CD4-positive, alpha-beta T cell treated with Interferon alpha-2 for 1 hour (primary cell): ENCODE measurements at regions not wholly inside any gene's neighbourhood (a gene's known extent, or its start where the extent isn't known, plus 50 kb on each side); places are given as distances from the start of the nearest gene placed in this dataset.

Experiments used
- DNase-seq, 2 donors: peaks; one replicate each; pipeline ENCODE4 v3.0.0-alpha.2; 2020 to 2022

DNA sequence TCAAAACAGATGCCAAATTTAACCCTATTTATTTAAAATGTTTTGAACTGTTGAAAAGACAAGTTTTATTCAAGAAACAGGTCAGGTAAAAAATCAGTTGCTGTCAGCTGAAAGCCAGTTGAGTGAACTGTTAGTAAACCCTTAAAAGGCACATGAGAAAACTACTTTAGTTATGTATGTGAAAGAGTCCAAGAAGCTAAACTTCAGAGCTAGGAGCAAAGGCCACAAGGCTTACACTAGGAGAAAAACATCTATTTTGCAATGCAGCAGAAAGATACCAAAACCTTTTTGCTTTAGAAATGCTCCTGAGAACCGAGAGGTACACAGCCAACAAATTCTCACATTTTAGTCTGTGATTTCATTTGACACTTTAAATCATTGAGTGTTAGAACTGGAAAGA lies 375.2 kb downstream of the FSCB start:
- DNase-seq = no peak

DNA sequence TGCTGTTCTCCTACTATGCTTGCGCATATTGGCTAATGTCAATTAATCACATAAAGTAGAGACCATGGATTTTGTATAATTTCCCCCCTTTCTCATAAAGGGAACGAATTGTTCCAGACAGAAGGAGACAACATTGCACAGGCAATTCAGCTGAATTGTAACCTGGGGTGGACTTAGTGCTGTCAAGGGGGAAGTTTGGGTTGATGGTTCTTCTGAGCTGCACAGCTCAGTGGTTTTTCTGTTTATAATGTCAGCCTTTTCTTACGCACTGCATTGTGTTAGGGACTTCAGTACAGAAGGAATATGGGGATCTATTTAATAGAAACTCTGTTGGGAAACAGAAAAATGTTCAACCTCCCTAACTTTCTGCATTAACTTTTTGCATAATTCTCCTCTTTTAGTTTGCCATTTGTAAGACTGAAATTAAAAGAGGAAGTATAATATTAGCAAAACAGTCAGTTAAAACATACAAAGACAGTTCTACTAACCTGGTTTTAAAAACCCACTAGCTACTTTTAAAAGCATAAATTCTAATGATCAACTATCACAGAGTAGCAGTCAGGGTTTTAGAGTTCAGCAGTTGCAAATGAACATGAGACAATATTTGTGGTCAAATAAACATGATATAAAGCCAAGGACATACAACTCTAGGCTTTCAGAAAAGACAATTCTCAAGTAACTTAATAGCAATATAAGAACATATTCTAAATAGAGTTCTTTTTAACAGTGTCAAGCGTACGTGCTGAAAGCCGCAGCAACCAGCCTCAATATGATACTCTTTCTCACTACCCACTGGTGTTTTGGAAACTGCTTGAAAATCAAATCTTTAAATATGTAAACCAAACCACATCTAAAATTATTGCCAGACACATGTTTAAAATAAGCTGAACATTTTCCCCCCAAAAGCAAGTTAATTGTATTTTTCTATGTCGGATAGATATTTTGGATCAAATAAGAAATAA lies 393.0 kb downstream of the FSCB start:
- DNase-seq = no peak

DNA sequence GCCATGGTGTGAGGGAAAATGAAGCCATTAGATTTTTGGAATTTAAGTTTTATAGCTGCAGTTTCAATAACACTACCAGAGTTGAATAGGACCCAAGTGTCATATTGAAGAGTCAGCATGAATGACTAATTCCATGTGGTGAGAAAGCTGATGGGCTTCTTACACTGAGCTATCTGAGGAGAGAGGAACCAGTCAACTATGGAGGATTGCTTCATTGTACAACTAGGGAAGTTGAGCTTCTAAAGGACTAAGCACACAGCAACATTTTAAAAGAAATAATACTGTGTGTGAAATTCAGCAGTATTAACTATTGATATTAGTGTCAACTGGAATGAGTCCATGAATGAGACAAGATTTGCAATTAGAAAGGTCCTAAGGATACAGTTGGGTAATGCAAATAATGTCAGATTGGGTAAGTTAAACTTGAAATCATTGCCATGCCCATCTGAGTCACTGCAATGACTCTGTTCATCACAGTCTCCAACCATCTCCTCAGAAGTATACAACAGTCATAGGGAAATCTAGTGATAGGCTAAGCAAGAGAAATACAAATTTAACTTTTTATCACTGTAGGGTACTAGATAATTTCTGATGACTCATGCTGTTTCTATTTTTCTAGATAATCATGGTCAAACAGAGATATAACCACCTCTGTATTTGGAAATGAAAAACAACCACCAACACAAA lies 394.2 kb downstream of the FSCB start:
- DNase-seq = no peak

DNA sequence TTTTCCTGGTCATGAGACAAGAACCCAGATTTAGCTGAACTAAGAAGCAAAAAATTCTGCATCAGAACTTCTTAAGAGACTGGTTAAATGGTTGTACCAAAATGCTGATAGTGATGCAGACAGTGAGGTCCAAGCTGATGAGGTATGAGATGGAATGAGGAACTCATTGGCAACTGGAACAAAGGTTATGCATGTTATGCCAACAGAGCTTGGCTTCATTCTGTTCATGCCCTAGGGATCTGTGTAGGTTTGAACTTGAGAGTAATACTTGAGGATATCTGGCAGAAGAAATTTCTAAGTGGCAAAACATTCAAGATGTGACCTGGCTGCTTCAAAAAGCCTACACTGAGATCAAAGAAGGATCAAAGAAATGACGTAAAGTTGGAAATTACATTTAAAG lies 398.0 kb downstream of the FSCB start:
- DNase-seq = no peak

DNA sequence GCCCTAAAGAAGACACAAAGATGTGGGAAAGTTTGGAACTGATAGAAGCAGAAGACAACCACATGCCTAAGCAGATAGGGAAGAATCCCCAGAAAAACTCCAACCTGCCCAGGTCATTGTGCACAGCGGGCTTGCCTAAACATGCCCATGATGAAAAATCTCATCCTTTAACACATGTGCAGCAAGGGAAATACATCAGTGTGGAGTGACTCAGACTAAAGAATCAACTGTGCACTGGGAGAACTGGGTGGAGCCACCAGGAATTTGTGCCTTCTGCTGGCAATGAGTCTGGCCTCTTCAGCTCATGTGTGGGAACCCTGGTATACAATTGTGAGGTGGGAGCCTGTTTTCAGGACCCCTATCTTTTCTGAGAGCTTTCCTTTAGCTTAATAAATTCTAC lies 398.5 kb downstream of the FSCB start:
- no peak for DNase-seq

DNA sequence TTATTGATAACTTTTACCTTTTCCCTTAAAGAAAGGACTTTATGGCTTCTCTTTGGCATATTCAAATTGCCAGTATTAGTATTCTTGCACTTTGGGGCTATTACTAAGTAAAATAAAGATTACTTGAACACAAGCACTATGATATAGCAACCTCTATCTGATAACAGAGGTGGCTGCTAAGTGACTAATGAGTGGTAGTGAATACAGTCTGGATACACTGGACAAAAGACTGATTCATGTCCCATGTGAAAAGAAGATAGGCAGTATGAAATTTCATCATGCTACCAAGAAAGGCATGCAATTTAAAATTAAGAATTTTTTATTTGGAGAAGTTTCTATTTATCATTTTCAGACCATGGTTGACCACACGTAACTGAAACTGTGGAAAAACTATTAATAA lies 399.9 kb downstream of the FSCB start:
- no peak for DNase-seq

DNA sequence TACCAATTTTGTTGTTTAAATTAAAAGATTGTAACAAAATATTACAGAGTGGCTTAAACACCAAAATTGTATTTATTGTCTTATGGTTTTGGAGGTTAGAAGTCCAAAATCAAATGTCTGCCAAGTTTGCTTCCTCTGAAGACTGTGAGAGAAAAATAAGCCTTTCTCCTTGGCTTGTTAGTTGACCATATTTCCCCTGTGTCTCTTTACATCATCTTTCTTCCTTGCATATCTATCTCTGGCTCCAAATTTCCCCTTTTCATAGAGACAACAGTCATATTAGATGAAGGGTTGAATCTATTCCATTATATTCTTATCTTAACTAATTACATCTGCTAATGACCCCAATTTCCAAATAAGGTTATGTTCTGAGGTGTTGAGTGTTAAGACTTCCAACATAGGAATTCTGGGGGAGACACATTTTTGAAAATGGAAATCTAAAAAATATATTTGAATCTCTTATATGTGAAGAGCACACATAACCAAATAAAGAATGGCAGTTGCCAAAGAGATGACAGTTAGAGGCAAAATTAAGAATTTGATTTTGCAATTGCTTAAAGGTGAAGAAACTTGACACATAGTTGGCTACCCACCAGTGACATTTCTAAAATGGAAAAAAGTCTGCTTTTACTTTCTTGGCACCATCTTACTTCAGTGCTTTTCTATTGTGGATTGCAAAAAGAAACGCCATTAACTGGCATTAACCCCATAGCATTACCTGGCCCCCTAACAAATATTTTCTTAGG lies 407.2 kb downstream of the FSCB start:
- no peak for DNase-seq

DNA sequence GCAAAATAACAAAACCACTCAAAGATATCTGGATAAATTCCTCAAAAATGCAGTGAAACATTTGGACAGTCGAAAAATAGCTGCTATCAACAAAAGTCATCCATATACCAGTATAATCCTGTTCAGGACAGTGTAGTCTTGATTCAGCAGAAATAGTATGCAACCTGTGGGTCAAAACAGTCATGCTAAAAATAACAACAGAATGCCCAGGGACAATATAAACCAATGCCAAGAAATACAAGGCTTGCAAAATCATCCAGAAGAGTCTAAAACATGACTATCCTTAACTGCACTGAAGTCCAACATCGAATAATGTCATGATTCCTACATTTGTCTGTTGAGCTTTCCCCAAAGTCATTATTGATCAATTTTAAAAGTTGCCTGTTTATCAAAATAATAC lies 425.9 kb downstream of the FSCB start:
- no peak for DNase-seq

DNA sequence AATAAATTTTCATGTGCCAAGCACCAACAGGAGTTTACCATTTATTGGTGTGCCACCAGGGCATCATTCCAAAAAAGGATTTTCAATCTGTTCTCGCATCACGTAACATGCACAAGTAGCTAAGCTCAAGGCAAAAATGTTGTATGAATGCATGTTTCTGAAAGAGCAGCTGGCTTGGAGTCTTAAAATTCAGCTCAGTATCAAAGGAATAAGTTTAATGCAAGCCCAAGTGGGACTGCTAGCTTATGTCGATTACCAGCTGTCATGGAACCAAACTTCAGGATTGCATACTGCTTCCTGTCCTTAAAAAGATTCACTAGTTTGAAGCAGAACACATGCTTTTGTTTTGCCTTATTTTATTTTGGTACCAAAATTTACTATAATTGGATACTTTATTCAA lies 437.0 kb downstream of the FSCB start:
- no peak for DNase-seq

DNA sequence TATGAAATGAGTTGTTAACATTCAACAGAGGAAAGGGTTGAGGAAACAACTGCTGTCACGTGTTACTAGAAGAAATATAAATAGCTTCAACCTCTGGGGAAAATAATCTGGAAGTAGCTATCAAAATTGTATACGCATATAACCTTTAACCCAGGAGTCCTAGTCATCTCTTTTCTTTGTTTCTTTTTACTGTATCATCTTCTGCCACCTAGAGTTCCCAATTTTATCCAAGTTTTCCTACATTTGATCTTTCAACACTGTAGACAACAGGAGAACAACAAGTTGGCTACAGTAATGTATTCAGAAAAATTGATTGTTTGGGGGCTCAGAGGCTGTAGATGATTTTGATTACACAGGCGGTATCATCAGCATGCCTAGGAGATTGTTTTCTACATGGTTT lies 453.7 kb downstream of the FSCB start:
- no peak for DNase-seq

DNA sequence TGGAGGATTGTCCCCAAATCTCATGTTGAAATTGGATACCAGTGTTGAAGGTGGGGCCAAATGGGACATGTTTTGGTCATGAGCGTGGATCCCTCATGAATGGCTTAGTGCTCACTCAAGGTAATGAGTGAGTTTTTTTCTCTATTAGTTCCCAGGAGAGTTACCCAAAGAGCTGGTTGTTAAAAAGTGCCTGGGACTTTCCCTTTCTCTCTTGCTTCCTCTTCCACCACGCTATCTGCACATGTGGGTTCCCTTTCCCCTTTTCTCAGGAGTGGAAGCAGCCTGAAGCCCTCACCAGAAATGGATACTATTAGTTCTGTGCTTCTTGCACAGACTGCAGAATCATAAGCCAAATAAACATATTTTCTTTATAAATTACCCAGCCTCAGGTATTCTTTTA lies 465.4 kb downstream of the FSCB start:
- no peak for DNase-seq

DNA sequence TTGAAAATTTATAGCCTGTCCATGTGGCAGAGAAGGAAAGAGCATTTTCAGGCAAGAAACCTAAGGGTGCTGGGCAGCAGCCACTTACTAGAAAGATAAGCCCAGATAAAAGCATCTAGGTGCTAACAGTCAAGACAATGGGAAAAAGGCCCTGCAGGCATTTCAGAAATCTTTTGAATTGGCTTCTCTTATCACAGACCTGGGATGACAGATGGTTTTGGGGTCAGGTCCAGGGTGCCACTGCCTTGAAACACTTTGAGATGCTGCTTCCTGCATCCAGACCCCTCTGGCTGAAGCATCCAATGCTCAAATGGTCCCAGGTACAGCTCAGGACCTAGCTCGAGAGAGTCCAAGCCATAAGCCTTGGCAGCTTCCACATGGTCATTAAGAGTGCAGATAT lies 466.5 kb downstream of the FSCB start:
- DNase-seq = no peak

DNA sequence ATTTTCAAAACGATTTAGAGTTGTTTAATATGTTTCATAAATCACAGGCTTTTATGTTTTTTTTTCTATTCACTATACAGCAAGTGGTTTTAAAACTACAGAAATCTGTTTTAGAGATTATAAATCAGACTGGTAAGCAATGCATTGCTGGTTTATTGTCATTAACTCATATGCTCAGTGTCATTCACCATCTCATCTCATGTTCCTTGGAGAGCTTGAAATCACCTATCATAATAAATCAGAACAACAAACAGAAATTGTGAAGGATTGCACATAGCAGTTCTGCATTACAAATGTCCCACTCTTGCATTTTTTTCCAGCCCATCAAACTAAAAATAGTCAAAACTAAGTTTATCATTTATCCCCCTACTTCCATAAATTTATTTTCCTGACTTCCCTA lies 470.8 kb downstream of the FSCB start:
- no peak for DNase-seq

DNA sequence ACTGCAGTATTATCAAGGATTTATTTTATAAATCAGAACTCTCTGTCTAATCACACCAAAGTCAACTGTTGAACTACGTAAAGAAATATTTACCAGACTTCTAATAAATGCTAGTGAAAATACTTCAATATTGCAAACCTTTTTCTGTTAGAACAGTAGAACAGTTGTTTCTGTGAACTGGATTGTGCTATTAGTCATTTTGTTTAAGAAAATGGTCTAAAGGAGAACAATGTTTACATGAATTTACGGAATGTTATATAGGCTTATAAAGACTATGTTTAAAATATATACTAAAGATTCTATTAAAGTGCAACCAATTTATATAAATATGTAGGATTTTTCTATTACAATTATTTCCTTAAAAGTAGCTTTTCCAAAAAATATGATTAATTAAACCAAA lies 471.4 kb downstream of the FSCB start:
- DNase-seq = no peak

DNA sequence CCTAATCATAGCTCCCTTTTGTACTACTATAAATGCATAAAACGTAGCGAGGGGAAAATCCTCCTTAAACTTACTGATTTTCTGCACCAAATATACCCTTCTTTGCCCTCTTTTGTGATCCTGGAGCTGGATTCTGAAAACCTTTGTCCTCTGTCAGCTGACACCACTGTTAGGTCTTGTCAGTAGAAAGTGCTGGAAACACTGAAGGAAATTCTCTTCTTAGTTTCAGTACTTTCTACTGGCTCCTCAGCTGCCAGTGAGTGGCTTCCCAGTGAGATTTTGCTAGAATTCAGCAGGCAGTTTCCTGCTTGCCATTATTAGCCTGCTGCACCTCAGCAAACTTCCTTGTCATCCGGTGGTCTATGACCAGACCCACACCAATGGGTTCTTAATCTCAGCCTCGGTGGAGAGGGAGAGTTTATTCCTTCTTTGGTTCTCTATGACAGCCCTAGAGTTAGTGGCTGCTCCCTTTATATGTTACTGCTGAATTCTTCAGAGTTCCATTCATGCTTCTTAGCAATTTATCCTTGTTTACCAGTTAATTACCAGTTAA lies 476.2 kb downstream of the FSCB start:
- DNase-seq = no peak

DNA sequence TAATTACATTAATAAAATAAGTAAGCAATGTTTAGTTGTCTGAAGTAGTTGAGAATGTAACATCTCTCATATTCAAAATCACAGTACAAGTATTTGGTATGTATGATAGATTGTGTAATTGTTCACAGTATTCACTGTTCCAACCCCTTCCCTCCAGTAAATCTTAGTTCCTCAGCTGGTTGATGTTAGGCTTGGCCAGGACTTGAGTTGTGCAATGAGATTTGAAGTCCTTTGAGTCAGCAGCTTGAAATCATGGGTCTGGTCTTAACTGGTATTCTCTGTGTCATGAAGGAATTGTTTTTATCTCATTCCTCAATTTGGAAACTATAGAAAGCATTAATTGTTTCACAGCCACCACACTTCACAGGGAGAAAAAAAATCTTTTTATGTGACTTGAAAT lies 477.1 kb downstream of the FSCB start:
- no peak for DNase-seq

DNA sequence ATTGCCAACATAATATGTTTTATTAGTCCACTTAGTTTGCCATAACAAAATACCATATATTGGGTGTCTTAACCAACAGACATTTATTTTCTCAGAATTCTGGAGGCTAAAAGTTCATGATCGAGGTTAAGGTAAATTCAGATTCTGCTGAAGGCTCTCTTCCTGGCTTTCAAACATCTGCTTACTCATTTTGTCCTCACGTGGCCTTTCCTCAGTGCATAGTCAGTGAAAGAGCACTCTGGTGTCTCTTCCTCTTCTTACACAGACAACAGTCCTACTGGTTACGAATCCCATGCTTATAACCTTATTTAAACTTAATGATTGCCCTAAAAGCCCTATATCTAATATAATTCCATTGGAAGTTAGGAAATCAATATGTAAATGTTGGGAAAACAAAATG lies 479.7 kb downstream of the FSCB start:
- no peak for DNase-seq

DNA sequence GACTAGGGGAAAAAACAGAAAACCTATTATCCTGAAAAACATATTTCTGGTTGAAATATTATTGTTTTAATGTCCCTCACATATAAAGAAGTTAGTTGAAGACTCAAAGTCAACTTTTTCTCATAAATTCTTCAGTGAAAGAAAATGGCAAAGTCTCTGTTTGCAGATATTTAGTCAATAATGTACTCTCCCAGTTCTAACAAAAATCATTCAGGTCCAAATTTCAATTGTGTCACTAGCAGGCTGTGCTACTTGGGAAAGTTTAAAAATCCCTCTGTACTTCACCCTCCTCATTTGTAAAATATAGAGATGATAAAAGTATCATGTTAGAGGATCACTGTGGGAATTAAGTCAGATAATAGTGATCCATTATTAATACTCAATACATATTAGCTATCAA lies 496.5 kb downstream of the FSCB start:
- DNase-seq = no peak

DNA sequence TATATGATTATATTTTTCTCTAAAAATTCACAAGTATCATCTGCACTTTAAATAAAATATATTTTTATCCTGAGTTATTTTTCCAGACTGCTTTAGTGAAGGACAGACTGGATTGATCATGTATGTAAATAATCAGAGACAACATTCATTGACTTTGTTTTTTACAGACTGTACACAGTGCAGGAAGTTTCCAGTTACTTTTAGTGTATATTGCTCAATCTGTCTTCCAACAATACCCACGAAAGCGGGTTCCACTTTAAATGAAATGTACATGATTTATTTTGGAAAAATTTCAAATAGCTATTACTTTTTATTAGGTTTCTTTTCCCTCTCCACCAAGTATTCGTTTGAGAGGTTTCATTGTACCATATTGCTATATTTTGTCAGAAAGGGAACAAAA lies 497.0 kb downstream of the FSCB start:
- no peak for DNase-seq

DNA sequence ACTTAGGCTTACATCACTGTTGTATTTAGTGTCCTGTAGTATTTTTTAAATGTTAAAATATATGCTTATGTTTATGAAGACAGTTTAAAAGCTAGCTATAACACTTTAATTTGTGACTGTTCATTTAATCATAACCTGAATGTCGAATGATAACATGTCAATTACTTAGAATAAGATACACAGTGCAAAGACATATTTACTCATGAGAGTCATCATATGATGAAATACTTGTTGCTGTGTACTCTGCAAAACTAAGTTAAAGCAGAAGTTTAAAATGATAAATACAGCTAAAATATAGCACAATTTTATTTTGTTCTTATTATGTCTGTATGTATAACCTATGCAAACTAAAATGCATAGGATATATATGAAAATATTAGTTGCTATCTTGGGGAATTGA lies 497.4 kb downstream of the FSCB start:
- no peak for DNase-seq

DNA sequence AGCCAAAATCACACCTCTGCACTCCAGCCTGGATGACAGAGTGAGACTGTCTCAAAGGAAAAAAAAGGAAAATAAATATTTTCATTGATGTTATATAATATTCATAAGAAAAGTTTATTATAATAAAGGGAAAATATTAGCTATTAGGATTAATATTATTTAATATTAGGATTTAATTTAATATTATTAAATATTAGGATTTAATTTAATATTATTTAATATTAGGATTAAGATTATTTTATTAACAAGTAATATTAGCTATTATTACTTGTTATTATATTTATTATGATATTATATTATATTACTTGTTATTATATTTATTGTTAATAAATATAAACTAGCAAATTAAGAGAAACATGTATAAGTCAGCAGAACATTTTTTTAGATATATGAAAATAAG lies 518.1 kb downstream of the FSCB start:
- DNase-seq = no peak

DNA sequence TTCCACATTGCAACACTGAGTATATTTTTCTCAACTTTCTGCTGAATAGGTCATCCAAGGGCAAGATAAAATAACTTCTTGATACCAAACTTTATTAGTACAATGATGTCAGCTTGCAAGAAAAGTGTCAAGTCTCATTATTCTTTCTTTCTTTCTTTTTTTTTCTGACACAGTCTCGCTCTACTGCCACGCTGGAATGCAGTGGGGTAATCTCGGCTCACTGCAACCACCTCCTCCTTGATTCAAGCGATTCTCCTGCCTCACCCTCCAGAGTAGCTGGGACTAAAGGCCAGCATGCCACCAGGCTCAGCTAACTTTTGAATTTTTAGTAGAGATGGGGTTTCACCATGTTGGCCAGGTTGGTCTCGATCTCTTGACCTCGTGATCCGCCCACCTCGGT lies 523.4 kb downstream of the FSCB start:
- no peak for DNase-seq

DNA sequence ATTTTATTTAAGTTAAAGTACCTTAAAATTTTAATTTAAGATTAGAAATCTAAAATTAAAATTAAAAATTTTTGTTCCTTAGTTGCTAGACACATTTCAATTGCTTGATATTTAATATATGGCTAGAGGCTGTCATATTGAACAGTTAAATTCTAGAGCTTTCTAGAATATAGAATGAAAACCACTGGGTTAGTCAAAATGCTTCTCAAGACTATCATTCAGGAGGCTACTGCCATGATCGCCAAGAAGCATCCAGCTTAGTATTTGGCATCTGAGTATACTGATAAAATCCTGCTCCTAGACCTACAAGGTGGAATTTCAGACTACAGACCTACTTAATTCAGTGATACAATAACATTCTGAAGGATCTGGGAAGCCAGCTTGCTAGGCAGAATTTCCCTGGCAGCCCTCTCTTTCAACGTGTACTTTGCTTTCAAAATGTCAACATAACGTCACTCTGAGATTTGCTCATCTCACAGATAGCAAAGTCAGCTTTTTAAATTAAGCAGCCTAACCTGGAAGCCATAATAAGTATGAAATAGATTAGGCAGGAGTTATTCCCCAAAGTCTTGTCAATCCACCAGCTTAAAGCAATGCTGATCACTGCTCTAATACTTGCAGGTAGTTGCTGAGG lies 525.8 kb downstream of the FSCB start:
- DNase-seq = no peak
